ENCODE measurements at regions not wholly inside any gene's neighbourhood (a gene's known extent, or its start where the extent isn't known, plus 50 kb on each side); places are given as distances from the start of the nearest gene placed in this dataset.
"Not testable (repeated sequence)": the region's sequence is repeated elsewhere in the genome, so short reads cannot be mapped to it uniquely, and the experiment has no call there.

GRCh38 chr4:49236474-49236873 is 250.4 kb downstream of the CWH43 start:
- H3K4me3 ChIP-seq (ENCODE audit: low read depth, low read length); POLR2A ChIA-PET; CTCF ChIA-PET; DNase-seq (ENCODE audit: low read depth, low spot score): not testable (repeated sequence)

GRCh38 chr4:49241295-49241694 is 255.2 kb downstream of the CWH43 start:
- DNase-seq (ENCODE audit: low read depth, low spot score); H3K4me3 ChIP-seq (ENCODE audit: low read depth, low read length); CTCF ChIA-PET; POLR2A ChIA-PET: not testable (repeated sequence)

GRCh38 chr4:49262786-49263185 is 276.7 kb downstream of the CWH43 start:
- H3K4me3 ChIP-seq (ENCODE audit: low read depth, low read length); POLR2A ChIA-PET; CTCF ChIA-PET; DNase-seq (ENCODE audit: low read depth, low spot score): not testable (repeated sequence)

GRCh38 chr4:49270435-49270834 is 284.4 kb downstream of the CWH43 start:
- POLR2A ChIA-PET; CTCF ChIA-PET; DNase-seq (ENCODE audit: low read depth, low spot score); H3K4me3 ChIP-seq (ENCODE audit: low read depth, low read length): not testable (repeated sequence)

- CTCF ChIA-PET; POLR2A ChIA-PET; H3K4me3 ChIP-seq (ENCODE audit: low read depth, low read length); DNase-seq (ENCODE audit: low read depth, low spot score): not testable (repeated sequence)
Measured at GRCh38 chr4:49270912-49271311, 284.8 kb downstream of the CWH43 start.

- CTCF ChIA-PET = not testable (repeated sequence)
Measured at GRCh38 chr4:49285905-49286304, 299.8 kb downstream of the CWH43 start.

GRCh38 chr4:49286926-49287745 is 301.1 kb downstream of the CWH43 start:
- CTCF ChIA-PET; H3K4me3 ChIP-seq (ENCODE audit: low read depth, low read length); DNase-seq (ENCODE audit: low read depth, low spot score); POLR2A ChIA-PET: not testable (repeated sequence)

More at GRCh38 chr4:49285905-49286304, 299.8 kb downstream of the CWH43 start:
- H3K4me3 ChIP-seq (ENCODE audit: low read depth, low read length); POLR2A ChIA-PET; DNase-seq (ENCODE audit: low read depth, low spot score): not testable (repeated sequence)

- CTCF ChIA-PET; POLR2A ChIA-PET; DNase-seq (ENCODE audit: low read depth, low spot score); H3K4me3 ChIP-seq (ENCODE audit: low read depth, low read length): not testable (repeated sequence)
Measured at GRCh38 chr4:49287893-49288292, 301.8 kb downstream of the CWH43 start.

GRCh38 chr4:49288796-49289195 is 302.7 kb downstream of the CWH43 start:
- POLR2A ChIA-PET; H3K4me3 ChIP-seq (ENCODE audit: low read depth, low read length); CTCF ChIA-PET; DNase-seq (ENCODE audit: low read depth, low spot score): not testable (repeated sequence)

- DNase-seq (ENCODE audit: low read depth, low spot score); CTCF ChIA-PET; POLR2A ChIA-PET; H3K4me3 ChIP-seq (ENCODE audit: low read depth, low read length): not testable (repeated sequence)
Measured at GRCh38 chr4:49314815-49315214, 328.7 kb downstream of the CWH43 start.

- DNase-seq (ENCODE audit: low read depth, low spot score); POLR2A ChIA-PET; CTCF ChIA-PET; H3K4me3 ChIP-seq (ENCODE audit: low read depth, low read length): not testable (repeated sequence)
Measured at GRCh38 chr4:49320725-49321410, 334.8 kb downstream of the CWH43 start.

- POLR2A ChIA-PET; H3K4me3 ChIP-seq (ENCODE audit: low read depth, low read length); DNase-seq (ENCODE audit: low read depth, low spot score); CTCF ChIA-PET: not testable (repeated sequence)
Measured at GRCh38 chr4:49321511-49322300, 335.6 kb downstream of the CWH43 start.

- H3K4me3 ChIP-seq (ENCODE audit: low read depth, low read length); CTCF ChIA-PET; DNase-seq (ENCODE audit: low read depth, low spot score); POLR2A ChIA-PET: not testable (repeated sequence)
Measured at GRCh38 chr4:49322610-49323572, 336.8 kb downstream of the CWH43 start.

- CTCF ChIA-PET; H3K4me3 ChIP-seq (ENCODE audit: low read depth, low read length); DNase-seq (ENCODE audit: low read depth, low spot score); POLR2A ChIA-PET: not testable (repeated sequence)
Measured at GRCh38 chr4:49323573-49323940, 337.5 kb downstream of the CWH43 start.
